Raji (cell line): ENCODE measurements at regions not wholly inside any gene's neighbourhood (a gene's known extent, or its start where the extent isn't known, plus 50 kb on each side); places are given as distances from the start of the nearest gene placed in this dataset.

Source experiments
- POLR2A ChIP-seq: IDR thresholded peaks from 2 replicates; pipeline ENCODE4 v1.6.1; 2011; ENCODE audit warnings: low read depth, low read length, control low read depth; ENCODE audit not compliant: insufficient read depth

- no peak for TF ChIP-seq POLR2A
Observed at GRCh38 chr2:129484999-129485897, 494.2 kb upstream of the RAB6C start.

- no peak for TF ChIP-seq POLR2A
Observed at GRCh38 chr2:129488376-129488775, 491.1 kb upstream of the RAB6C start.

GRCh38 chr2:129490641-129491040, 488.8 kb upstream of the RAB6C start:
- TF ChIP-seq POLR2A = no peak

- no peak for TF ChIP-seq POLR2A
Observed at GRCh38 chr2:129491308-129491707, 488.2 kb upstream of the RAB6C start.

- no peak for TF ChIP-seq POLR2A
Observed at GRCh38 chr2:129492548-129492947, 486.9 kb upstream of the RAB6C start.

- TF ChIP-seq POLR2A = no peak
Observed at GRCh38 chr2:129499747-129500146, 479.7 kb upstream of the RAB6C start.

GRCh38 chr2:129502781-129503180, 476.7 kb upstream of the RAB6C start:
- no peak for TF ChIP-seq POLR2A

GRCh38 chr2:129504646-129505045, 474.8 kb upstream of the RAB6C start:
- TF ChIP-seq POLR2A = no peak

- TF ChIP-seq POLR2A = no peak
Observed at GRCh38 chr2:129518937-129519336, 460.5 kb upstream of the RAB6C start.

GRCh38 chr2:129548880-129549279, 430.6 kb upstream of the RAB6C start:
- TF ChIP-seq POLR2A = no peak

- no peak for TF ChIP-seq POLR2A
Observed at GRCh38 chr2:129550536-129550935, 428.9 kb upstream of the RAB6C start.

- TF ChIP-seq POLR2A = no peak
Observed at GRCh38 chr2:129554373-129554772, 425.1 kb upstream of the RAB6C start.

GRCh38 chr2:129559101-129559500, 420.4 kb upstream of the RAB6C start:
- no peak for TF ChIP-seq POLR2A

- TF ChIP-seq POLR2A = no peak
Observed at GRCh38 chr2:129565551-129566109, 413.8 kb upstream of the RAB6C start.

- TF ChIP-seq POLR2A = no peak
Observed at GRCh38 chr2:129575431-129575830, 404.0 kb upstream of the RAB6C start.

GRCh38 chr2:129575880-129576279, 403.6 kb upstream of the RAB6C start:
- no peak for TF ChIP-seq POLR2A
